K562 (cell line): ENCODE measurements at regions not wholly inside any gene's neighbourhood (a gene's known extent, or its start where the extent isn't known, plus 50 kb on each side); places are given as distances from the start of the nearest gene placed in this dataset.

Experiments
- CBFA2T2 ChIP-seq: fragments of 450-650 bp; conservative IDR thresholded peaks from 2 replicates; pipeline ENCODE4 v1.6.1; 2017; ENCODE audit warnings: mild to moderate bottlenecking
- HMGN3 ChIP-seq: IDR thresholded peaks from 2 replicates; pipeline ENCODE4 v1.6.1; 2011; ENCODE audit warnings: borderline replicate concordance, low read depth, mild to moderate bottlenecking, mixed read lengths, low read length; ENCODE audit not compliant: insufficient read length; ENCODE audit errors: extremely low read depth
- MYBL2 ChIP-seq, 2 experiments: fragments of 450-650 bp in 1 of 2; sonication (generic) in 1 of 2; formaldehyde crosslinking in 1 of 2; IDR thresholded peaks; 2 replicates each; pipeline versions ENCODE4 v1.6.1 to v1.8.1; 2017 to 2022; ENCODE audit warnings: borderline replicate concordance in 1 of 2, inconsistent platforms in 1 of 2, low read depth in 1 of 2, mild to moderate bottlenecking in 1 of 2, missing genetic modification reagents in 1 of 2, moderate library complexity in 1 of 2
- NR2C2 ChIP-seq, 2 experiments: fragments of 200-800 bp in 1 of 2; sonication (Bioruptor generic) in 1 of 2; sonication (generic) in 1 of 2; formaldehyde crosslinking in 1 of 2; IDR thresholded peaks; 2 replicates each; pipeline versions ENCODE4 v1.6.1 to v1.8.0; 2016 to 2022; ENCODE audit warnings: mild to moderate bottlenecking in 1 of 2, missing compliant biosample characterization in 1 of 2, missing genetic modification characterization in 1 of 2, missing genetic modification reagents in 1 of 2
- ZNF3 ChIP-seq: fragments of 250-450 bp; sonication (Bioruptor Pico); IDR thresholded peaks from 2 replicates; pipeline ENCODE4 v1.5.0; 2021; ENCODE audit warnings: mild to moderate bottlenecking, moderate library complexity
- TF ChIP-seq, protein P1 (sequence below): sonication (generic); formaldehyde crosslinking; IDR thresholded peaks from 2 replicates; pipeline ENCODE4 v1.8.0; 2022; ENCODE audit warnings: missing genetic modification reagents, mild to moderate bottlenecking, borderline replicate concordance
- TF ChIP-seq, protein P2 (sequence below): fragments of 250-450 bp; sonication (Bioruptor Pico); IDR thresholded peaks from 2 replicates; pipeline ENCODE4 v1.8.0; 2022; ENCODE audit warnings: moderate library complexity, mild to moderate bottlenecking, inconsistent platforms
- TF ChIP-seq, protein P3 (sequence below): fragments of 450-650 bp; IDR thresholded peaks from 2 replicates; pipeline ENCODE4 v1.6.1; 2016
- TF ChIP-seq, protein P4 (sequence below): fragments of 150-350 bp; conservative IDR thresholded peaks from 2 replicates; pipeline ENCODE4 v1.6.1; 2014; ENCODE audit warnings: low read length

DNA sequence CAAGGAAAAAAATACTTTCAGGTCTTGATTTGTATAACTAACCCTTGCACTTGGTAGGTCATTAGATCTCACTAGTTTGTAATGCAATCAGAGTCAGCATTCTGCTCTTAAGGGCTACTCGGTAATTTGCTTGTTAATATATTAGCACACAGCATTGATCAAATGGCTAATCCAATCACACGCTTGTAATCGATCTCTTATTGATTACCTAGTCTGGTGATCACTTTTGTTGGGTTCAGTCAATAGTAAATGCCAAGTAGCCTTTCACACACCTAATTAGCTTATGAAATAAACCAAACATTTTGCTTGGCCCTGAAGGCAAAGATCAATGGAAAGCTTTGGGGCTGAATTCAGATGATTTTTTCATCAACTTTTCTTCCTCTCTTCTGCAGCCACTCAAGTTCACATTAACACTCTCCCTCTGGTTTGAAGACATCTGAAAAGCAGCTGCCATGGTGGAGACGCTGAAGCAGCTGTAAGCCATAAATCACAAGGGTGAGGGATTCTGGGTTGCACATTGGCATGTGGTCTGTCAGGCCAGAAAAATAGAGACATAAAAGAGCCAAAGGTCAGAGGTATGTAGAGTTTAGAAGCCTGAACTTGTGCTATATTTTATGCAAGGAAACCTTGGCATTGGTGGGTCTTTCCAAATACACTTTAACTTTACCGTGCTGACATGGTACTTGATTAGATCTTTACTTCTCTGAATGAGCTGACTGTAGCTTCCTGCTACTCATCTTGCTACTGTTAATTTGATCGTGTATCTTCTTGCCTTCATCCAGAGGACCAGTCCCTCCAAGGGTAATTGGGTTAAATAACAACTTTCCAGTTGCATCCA, 234.4 kb downstream of the SIM1 start (continued):
- TF ChIP-seq ZNF3 (CRISPR knock-in tag) (no peak), MYBL2 (IDR thresholded peaks at IDR 0.05; ENCODE audit: low read depth) (no peak), MYBL2 (CRISPR knock-in tag; IDR thresholded peaks at IDR 0.05; ENCODE audit: borderline replicate concordance) (no peak), HMGN3 (no peak), NR2C2 (CRISPR knock-in tag; IDR thresholded peaks at IDR 0.05) (no peak), NR2C2 (tag; IDR thresholded peaks at IDR 0.05) (peak; percentile 57), CBFA2T2 (peak; percentile 37; the same call in 1 of the 2 replicates)
- TF ChIP-seq, protein P1, sequence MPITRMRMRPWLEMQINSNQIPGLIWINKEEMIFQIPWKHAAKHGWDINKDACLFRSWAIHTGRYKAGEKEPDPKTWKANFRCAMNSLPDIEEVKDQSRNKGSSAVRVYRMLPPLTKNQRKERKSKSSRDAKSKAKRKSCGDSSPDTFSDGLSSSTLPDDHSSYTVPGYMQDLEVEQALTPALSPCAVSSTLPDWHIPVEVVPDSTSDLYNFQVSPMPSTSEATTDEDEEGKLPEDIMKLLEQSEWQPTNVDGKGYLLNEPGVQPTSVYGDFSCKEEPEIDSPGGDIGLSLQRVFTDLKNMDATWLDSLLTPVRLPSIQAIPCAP (CRISPR knock-in tag) = no peak
- TF ChIP-seq, protein P2, sequence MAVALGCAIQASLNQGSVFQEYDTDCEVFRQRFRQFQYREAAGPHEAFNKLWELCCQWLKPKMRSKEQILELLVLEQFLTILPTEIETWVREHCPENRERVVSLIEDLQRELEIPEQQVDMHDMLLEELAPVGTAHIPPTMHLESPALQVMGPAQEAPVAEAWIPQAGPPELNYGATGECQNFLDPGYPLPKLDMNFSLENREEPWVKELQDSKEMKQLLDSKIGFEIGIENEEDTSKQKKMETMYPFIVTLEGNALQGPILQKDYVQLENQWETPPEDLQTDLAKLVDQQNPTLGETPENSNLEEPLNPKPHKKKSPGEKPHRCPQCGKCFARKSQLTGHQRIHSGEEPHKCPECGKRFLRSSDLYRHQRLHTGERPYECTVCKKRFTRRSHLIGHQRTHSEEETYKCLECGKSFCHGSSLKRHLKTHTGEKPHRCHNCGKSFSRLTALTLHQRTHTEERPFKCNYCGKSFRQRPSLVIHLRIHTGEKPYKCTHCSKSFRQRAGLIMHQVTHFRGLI (CRISPR knock-in tag) = no peak
- TF ChIP-seq, protein P3, sequence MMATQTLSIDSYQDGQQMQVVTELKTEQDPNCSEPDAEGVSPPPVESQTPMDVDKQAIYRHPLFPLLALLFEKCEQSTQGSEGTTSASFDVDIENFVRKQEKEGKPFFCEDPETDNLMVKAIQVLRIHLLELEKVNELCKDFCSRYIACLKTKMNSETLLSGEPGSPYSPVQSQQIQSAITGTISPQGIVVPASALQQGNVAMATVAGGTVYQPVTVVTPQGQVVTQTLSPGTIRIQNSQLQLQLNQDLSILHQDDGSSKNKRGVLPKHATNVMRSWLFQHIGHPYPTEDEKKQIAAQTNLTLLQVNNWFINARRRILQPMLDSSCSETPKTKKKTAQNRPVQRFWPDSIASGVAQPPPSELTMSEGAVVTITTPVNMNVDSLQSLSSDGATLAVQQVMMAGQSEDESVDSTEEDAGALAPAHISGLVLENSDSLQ = peak; percentile 96
- TF ChIP-seq, protein P4, sequence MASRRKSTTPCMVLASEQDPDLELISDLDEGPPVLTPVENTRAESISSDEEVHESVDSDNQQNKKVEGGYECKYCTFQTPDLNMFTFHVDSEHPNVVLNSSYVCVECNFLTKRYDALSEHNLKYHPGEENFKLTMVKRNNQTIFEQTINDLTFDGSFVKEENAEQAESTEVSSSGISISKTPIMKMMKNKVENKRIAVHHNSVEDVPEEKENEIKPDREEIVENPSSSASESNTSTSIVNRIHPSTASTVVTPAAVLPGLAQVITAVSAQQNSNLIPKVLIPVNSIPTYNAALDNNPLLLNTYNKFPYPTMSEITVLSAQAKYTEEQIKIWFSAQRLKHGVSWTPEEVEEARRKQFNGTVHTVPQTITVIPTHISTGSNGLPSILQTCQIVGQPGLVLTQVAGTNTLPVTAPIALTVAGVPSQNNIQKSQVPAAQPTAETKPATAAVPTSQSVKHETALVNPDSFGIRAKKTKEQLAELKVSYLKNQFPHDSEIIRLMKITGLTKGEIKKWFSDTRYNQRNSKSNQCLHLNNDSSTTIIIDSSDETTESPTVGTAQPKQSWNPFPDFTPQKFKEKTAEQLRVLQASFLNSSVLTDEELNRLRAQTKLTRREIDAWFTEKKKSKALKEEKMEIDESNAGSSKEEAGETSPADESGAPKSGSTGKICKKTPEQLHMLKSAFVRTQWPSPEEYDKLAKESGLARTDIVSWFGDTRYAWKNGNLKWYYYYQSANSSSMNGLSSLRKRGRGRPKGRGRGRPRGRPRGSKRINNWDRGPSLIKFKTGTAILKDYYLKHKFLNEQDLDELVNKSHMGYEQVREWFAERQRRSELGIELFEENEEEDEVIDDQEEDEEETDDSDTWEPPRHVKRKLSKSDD = no peak
